ENCODE measurements at regions not wholly inside any gene's neighbourhood (a gene's known extent, or its start where the extent isn't known, plus 50 kb on each side); places are given as distances from the start of the nearest gene placed in this dataset.

DNA sequence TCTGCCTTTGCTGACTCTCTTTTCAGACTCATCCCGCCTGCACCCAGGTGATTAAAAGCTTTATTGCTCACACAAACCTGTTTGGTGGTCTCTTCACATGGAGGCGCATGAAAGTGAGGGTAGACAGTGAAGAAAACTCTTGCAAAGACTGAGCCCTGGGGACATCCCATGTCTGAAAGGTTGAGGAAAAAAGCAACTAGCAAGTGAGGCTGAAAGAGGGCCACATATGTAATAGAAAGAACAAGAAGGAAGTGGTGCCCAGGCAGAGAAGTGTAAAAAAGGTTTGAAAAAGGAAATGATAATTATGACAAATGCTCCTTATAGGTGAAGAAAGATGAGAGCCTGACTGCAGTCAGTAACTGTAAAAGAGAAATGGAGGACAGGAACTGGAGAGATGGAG lies 115.9 kb upstream of the NEK7 start:
- TF ChIP-seq, protein P1, sequence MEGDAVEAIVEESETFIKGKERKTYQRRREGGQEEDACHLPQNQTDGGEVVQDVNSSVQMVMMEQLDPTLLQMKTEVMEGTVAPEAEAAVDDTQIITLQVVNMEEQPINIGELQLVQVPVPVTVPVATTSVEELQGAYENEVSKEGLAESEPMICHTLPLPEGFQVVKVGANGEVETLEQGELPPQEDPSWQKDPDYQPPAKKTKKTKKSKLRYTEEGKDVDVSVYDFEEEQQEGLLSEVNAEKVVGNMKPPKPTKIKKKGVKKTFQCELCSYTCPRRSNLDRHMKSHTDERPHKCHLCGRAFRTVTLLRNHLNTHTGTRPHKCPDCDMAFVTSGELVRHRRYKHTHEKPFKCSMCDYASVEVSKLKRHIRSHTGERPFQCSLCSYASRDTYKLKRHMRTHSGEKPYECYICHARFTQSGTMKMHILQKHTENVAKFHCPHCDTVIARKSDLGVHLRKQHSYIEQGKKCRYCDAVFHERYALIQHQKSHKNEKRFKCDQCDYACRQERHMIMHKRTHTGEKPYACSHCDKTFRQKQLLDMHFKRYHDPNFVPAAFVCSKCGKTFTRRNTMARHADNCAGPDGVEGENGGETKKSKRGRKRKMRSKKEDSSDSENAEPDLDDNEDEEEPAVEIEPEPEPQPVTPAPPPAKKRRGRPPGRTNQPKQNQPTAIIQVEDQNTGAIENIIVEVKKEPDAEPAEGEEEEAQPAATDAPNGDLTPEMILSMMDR (IDR thresholded peaks at IDR 0.05) = no peak
- TF ChIP-seq POLR2A (IDR thresholded peaks at IDR 0.05) = no peak

Data from breast epithelium (tissue), 3 donors.